Suprapubic skin (tissue), 4 donors: ENCODE measurements at regions not wholly inside any gene's neighbourhood (a gene's known extent, or its start where the extent isn't known, plus 50 kb on each side); places are given as distances from the start of the nearest gene placed in this dataset.

Experiments
- DNase-seq, 2 donors: peaks; one replicate each; pipeline ENCODE4 v3.0.0-alpha.2; 2019; ENCODE audit warnings: low spot score in 2 of 2
- H3K27ac ChIP-seq: fragments of 200-600 bp; sonication (generic); one replicate; pipeline ENCODE4 v1.5.1; 2019
- H3K27me3 ChIP-seq: fragments of 200-600 bp; sonication (generic); one replicate; pipeline ENCODE4 v1.5.1; 2019
- H3K36me3 ChIP-seq: fragments of 200-600 bp; sonication (generic); one replicate; pipeline ENCODE4 v1.5.1; 2019
- H3K4me1 ChIP-seq: fragments of 200-600 bp; sonication (generic); one replicate; pipeline ENCODE4 v1.5.1; 2019
- H3K4me3 ChIP-seq: fragments of 200-600 bp; sonication (generic); one replicate; pipeline ENCODE4 v1.5.1; 2019; ENCODE audit warnings: mild to moderate bottlenecking
- H3K9me3 ChIP-seq: fragments of 200-600 bp; sonication (generic); one replicate; pipeline ENCODE4 v1.5.1; 2019
- EP300 ChIP-seq: sonication (generic); formaldehyde crosslinking; IDR thresholded peaks from one replicate; pipeline ENCODE4 v1.6.1; 2017; ENCODE audit warnings: antibody characterized with exemption
- POLR2A ChIP-seq, 2 donors: fragments of 450-650 bp; IDR thresholded peaks; one replicate each; pipeline ENCODE4 v1.6.1; 2017; ENCODE audit warnings: antibody characterized with exemption in 2 of 2, mild to moderate bottlenecking in 2 of 2, moderate library complexity in 2 of 2
- POLR2AphosphoS5 ChIP-seq, 3 donors: sonication (generic); formaldehyde crosslinking; IDR thresholded peaks; one replicate each; pipeline ENCODE4 v1.6.1; 2017; ENCODE audit warnings: antibody characterized with exemption in 3 of 3
- WGBS: methylation state at CpG from one replicate; pipeline ENCODE4 v1.1.5; 2018; 5-methylcytosine and 5-hydroxymethylcytosine counted together
- TF ChIP-seq, protein P1 (sequence below), 2 donors: fragments of 200-600 bp in 1 of 2; fragments of 450-650 bp in 1 of 2; sonication (generic) in 1 of 2; IDR thresholded peaks; one replicate each; pipeline ENCODE4 v1.5.1; 2016 to 2019; ENCODE audit warnings: antibody characterized with exemption in 2 of 2, mild to moderate bottlenecking in 1 of 2, moderate library complexity in 1 of 2

DNA sequence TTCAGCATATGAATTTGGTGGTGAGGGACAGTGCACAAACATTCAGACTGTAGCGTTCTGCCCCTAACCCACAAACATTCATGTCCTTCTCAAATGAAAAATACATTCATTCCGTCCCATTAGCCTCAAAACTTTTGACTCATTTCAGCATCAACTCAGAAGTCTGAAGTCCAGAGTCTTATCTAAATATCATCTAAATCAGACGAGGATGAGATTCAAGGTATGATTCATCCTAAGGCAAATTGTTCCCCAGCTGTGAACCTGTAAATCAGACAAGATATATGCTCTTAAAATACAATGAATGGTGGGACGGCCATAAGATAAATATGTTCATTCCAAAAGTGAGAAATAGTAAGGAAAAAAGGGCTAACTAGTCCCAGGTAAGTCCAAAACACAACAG, 1195.6 kb upstream of the ADGRL4 start:
- Histone ChIP-seq H3K36me3 (no peaks in the 10 kb centered on the region), H3K27ac (no peak overlapping the region), H3K4me3 (no peak overlapping the region), H3K27me3 (no peaks in the 10 kb centered on the region), H3K4me1 (no peaks in the 10 kb centered on the region), H3K9me3 (no peaks in the 10 kb centered on the region)
- TF ChIP-seq POLR2A (IDR thresholded peaks at IDR 0.05): no peak
- TF ChIP-seq POLR2AphosphoS5 (IDR thresholded peaks at IDR 0.05): no peak
- TF ChIP-seq, protein P1, sequence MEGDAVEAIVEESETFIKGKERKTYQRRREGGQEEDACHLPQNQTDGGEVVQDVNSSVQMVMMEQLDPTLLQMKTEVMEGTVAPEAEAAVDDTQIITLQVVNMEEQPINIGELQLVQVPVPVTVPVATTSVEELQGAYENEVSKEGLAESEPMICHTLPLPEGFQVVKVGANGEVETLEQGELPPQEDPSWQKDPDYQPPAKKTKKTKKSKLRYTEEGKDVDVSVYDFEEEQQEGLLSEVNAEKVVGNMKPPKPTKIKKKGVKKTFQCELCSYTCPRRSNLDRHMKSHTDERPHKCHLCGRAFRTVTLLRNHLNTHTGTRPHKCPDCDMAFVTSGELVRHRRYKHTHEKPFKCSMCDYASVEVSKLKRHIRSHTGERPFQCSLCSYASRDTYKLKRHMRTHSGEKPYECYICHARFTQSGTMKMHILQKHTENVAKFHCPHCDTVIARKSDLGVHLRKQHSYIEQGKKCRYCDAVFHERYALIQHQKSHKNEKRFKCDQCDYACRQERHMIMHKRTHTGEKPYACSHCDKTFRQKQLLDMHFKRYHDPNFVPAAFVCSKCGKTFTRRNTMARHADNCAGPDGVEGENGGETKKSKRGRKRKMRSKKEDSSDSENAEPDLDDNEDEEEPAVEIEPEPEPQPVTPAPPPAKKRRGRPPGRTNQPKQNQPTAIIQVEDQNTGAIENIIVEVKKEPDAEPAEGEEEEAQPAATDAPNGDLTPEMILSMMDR (IDR thresholded peaks at IDR 0.05): no peak
- TF ChIP-seq EP300: no peak
- WGBS: 79% methylated on average over 4 of the region's 4 CpGs
- DNase-seq: no peak

DNA sequence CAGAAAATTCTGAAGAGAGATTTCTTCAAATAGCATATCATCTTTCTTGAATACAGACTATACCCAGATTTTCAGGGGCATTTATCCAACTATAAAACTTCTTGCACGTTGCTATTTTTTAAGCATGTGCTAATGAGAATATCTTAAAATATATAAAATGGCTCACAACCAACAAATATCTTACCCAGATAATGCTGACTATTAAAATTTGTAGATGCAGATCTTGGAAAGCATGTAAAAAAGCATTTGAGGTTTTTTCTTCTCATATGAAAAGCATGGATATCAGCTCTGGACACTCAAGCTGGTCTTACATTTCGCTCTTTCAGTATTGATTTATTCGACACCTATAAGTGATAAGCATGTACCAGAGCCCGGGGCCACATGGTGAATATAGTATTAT, 1187.7 kb upstream of the ADGRL4 start:
- no peaks in the 10 kb centered on the region for H3K36me3 ChIP-seq

GRCh38 chr1:80181418-80181817, 1174.9 kb upstream of the ADGRL4 start:
- no peaks in the 10 kb centered on the region for H3K36me3 ChIP-seq

More for the DNA sequence above, 1187.7 kb upstream of the ADGRL4 start:
- no peaks in the 10 kb centered on the region for H3K4me1 ChIP-seq
- no peaks in the 10 kb centered on the region for H3K27me3 ChIP-seq
- 86% methylated on average over 4 of the region's 4 CpGs for WGBS
- H3K27ac ChIP-seq: no peak overlapping the region
- DNase-seq: no peak
- no peak overlapping the region for H3K4me3 ChIP-seq
- no peak for TF ChIP-seq POLR2A (IDR thresholded peaks at IDR 0.05)
- no peak for TF ChIP-seq POLR2AphosphoS5 (IDR thresholded peaks at IDR 0.05)
- TF ChIP-seq, protein P1 (IDR thresholded peaks at IDR 0.05): no peak
- TF ChIP-seq EP300: no peak
- no peaks in the 10 kb centered on the region for H3K9me3 ChIP-seq

GRCh38 chr1:80171631-80172030, 1165.1 kb upstream of the ADGRL4 start:
- TF ChIP-seq, protein P1 (IDR thresholded peaks at IDR 0.05): no peak
- no peak for TF ChIP-seq POLR2A (IDR thresholded peaks at IDR 0.05)
- Histone ChIP-seq H3K27ac (no peak overlapping the region), H3K9me3 (no peaks in the 10 kb centered on the region), H3K4me3 (no peak overlapping the region), H3K4me1 (no peaks in the 10 kb centered on the region), H3K36me3 (no peaks in the 10 kb centered on the region), H3K27me3 (no peaks in the 10 kb centered on the region)
- DNase-seq: no peak
- 82% methylated on average over 4 of the region's 4 CpGs for WGBS

More at GRCh38 chr1:80181418-80181817, 1174.9 kb upstream of the ADGRL4 start:
- Histone ChIP-seq H3K27me3 (no peaks in the 10 kb centered on the region), H3K4me1 (no peaks in the 10 kb centered on the region), H3K4me3 (no peak overlapping the region), H3K27ac (no peak overlapping the region), H3K9me3 (no peaks in the 10 kb centered on the region)
- TF ChIP-seq POLR2AphosphoS5 (IDR thresholded peaks at IDR 0.05) (no peak), EP300 (no peak), POLR2A (IDR thresholded peaks at IDR 0.05) (no peak)
- TF ChIP-seq, protein P1 (IDR thresholded peaks at IDR 0.05): no peak
- DNase-seq: no peak

GRCh38 chr1:80170811-80171485, 1164.4 kb upstream of the ADGRL4 start:
- Histone ChIP-seq H3K27ac (no peak overlapping the region), H3K27me3 (no peaks in the 10 kb centered on the region), H3K9me3 (no peaks in the 10 kb centered on the region), H3K4me1 (no peaks in the 10 kb centered on the region), H3K4me3 (no peak overlapping the region), H3K36me3 (no peaks in the 10 kb centered on the region)
- TF ChIP-seq, protein P1 (IDR thresholded peaks at IDR 0.05): no peak
- TF ChIP-seq POLR2A (IDR thresholded peaks at IDR 0.05) (no peak), EP300 (no peak), POLR2AphosphoS5 (IDR thresholded peaks at IDR 0.05) (no peak)
- DNase-seq: no peak
- 37% methylated on average over 1 of the region's 1 CpG for WGBS
